Fibroblast of skin of left quadriceps (primary cell): ENCODE measurements at regions not wholly inside any gene's neighbourhood (a gene's known extent, or its start where the extent isn't known, plus 50 kb on each side); places are given as distances from the start of the nearest gene placed in this dataset.

ENCODE experiments used
- DNase-seq, 2 experiments: peaks; one replicate each; pipeline ENCODE4 v3.0.0-alpha.2; 2013; ENCODE audit warnings: low read depth in 2 of 2

DNA sequence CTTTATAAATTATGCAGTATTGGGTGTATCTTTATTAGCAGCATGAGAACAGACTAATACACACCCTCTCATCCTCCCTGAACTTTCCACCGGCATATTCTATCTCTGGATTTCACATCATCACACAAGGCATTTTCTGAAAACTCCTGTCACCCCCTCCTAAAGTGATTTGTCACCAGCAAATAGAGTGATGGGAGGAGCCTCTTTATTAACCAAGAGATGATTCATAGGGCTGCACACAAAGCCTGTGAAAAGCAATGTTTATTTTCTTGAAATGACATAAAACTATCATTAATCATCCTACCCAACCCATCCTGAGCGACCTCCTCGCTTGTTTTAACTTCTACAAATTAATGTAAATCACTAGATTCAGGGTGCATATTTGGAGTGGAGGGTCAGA is 394.7 kb upstream of the SULF2 start:
- peak; percentile 29 to 34 for DNase-seq

DNA sequence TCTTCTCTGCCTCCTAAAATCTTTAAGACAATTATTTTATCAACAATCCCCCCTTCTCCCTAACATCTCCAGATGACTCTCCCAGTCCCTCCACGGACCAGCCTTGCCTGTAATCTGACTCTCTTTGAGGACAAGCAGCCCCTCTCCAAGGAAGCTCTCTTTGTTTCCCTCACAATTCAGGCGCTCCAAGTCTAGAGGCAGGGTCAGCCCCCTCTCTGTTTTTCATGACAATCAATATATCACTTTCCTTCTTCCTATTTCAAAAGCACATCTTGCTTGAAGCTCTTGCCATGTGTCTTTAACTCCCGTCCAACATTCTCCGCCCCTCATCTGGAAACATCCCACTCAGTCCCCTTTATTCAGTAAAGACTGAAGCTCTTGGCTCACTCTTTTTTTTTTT is 393.4 kb upstream of the SULF2 start:
- DNase-seq = no peak

DNA sequence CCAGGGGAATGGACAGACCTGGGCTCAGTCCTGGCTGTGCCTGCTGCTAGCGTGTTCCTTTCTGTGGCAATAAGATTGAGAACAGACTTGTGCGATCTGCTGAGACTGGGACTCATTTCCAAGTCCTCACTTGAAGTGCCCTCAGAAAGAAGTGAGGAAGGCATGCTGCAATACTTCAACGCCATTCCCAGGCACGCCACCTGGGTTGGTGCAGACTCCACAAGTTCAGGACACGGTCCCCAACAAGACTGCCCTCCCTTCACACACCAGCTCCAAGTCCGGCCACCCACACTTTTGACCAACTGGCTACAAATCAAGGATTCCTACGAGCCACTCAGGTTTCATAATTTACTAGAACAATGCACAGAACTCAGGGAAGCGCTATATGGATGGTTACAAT is 391.8 kb upstream of the SULF2 start:
- no peak for DNase-seq

DNA sequence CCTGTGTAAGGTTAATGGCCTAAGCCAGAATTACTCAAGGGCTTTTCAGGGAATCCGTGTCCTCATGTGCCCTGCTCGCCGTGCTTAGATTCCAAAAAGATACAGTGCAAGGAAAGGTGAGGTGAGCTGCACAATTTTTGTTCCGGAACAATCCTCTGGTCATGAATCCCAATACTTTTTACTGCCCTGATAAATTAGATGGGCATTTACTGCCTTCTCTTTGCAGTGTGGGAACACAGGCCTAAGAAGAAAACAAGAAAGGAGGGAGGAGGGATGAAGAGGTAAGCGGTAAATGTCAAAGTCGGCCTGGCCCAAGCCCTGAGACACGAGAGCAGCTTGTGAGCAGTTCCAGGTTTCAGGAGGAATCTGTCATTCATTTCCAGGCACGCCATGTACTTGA is 390.9 kb upstream of the SULF2 start:
- no peak for DNase-seq

DNA sequence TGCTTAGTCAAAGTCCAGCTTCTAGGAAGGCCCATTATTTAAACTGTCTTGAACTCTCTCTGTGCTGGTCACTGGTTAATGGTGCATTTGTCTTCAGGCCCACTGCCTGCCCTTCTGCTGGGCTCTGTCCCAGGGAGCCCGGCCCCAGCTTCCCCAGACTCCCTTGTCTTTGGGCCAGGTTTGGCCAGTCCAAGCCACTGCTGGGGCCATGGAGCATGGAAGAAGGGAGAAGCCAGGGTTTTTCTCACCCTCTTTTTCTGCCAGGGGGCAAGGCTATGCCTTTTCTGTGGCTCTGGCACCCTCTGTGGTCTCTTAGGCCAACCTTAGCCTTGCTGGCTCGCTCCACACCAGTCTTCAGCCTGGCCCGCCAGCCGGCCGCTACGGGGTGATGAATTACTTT is 390.0 kb upstream of the SULF2 start:
- DNase-seq = no peak

DNA sequence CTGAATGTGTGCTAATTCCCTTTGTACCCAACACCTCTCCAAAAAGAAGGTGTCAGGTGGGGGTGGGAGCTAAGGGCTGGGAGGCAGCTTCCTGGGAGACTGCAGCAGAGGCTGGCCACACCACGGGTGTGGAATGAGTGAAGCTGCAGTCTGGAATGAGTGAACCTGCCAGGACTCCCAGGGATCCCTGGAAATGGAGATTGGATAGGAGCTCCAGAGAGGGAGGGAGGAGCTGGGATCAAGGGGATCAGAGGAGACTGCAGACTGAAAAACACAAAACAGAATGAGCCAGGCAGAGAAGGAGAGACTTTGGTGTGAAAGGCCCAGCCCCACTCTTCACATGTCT is 387.0 kb upstream of the SULF2 start:
- DNase-seq = no peak

DNA sequence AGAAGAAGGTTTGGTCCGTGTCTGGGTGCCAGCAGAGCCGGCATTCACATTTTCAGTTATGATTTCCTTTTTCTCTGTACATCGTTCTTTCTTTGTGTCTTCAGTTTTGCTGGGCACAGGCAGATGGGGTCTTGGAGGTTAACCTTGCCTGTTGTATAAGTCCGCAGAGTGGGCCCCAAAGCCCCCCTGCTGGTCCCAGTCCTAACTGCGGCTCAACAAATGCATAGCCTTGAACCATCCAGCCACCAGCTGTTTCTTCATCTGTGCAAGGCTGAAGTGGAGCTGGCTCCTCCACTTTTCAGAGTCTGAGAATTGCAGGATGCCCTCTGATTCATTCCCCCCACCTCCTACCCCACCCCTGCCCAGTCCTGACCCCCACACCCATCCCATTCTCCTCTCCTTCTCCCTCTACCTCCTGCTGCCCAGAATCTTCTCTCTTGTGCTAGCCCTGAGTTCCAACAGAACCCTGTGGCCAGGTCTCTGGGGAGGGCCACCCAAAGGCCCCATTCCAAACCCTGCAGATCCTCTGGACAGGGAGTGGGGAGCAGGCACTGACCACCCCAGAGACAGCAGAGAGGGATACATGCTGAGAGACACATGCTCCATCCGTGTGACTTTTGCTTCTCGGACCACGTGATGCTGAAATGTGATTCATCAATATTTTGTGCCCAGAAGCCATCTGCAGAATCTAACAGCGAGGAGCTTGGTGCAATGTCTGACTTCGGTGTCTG is 386.5 kb upstream of the SULF2 start:
- DNase-seq = no peak

DNA sequence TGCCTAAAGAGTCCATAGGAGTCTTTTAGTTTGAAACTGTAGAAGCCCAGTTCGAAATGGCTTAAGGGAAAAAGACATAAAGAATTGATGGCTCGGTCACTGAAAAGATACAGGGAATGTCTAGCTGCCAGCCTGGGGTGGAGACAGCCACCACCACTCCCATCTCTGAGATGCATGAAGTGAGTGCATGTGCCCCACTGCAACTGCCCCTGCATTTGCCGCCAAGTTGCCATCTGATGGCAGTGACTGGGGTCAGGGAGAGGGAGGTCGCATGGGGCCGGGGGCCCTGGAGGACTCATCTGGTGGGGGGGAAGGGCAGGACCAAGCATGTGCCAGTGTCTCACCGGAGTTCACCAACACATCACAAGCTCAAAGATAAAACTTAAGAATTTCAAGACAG is 385.8 kb upstream of the SULF2 start:
- no peak for DNase-seq

DNA sequence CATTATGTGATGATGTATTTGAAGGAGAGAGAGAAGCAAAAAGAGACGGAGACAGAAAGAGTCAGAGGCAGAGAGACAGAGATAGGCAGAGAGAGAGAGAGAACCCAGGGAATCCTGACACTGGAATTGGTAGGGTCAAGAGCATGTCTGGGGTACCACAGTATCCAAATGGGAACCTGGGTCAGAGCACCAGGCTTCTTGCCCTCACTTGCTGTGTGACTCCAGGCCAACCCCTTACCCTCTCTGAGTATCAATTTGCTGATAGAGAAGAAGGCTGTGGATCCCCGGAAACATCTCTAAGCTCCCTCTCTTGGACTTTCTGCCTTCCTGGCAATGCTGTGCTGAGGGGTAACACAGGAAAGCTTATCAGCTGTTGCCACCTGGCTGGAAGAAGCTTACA is 385.3 kb upstream of the SULF2 start:
- DNase-seq = no peak

DNA sequence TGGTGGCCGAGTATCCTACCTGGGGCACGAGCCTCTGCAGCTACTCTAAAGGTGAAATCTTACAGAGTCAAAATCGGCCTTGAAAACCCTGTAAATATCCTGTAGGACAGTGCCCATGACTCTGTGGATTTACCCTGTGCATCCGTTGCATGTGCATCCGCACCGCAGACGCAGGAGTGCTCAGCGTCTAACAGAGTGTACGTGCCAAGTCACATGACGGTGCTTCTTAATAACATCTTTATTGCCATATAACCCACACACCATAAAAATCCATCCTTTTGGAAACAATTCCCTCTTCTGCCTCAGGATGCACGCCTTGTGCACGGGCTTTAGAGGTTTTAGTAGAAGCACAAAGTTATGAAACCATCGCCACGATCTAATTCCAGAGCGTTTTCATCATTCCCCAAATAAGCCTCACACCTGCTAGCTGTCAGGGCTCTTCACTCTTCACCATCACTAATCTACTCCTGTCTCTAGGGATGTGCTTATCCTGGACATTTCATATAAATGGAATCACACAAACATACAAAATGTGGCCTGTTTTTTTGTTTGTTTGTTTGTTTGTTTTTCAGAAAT is 384.5 kb upstream of the SULF2 start:
- DNase-seq = peak; percentile 23 to 30

DNA sequence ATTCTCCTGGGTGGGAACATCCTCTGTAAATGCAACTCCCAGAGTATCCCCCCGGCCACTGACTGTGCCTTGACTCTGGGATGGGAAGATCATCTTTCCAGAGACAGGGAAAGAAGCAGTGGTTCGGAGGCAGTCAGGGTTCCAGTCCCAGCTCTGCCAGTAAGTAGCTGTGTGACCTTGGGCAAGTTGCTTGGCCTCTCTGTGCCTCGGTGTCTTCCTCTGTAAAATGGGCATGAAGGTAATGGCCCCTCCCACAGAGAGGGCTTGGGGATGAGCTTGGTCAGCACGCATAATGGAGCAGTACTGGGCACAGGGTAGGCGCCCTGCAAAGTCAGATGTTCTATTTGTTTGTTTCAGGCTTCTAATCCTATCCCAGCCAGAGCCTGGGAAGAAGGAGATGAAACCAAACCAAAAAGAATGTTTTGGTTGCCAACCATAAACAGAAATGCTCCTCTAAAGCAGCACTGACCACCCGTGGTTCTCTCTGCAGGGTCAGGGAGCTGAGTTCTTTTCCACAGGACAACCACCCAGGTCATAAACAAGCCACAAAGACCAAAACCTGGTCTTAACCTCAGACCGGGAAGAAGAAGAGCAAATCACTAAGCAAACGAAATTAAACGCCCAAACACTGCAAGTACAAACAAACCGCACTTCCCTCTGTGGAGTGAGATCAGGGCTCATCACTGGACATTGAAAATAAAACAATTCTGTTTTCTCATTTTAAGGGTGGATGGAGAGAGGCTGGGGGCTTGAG is 381.0 kb upstream of the SULF2 start:
- DNase-seq = no peak

DNA sequence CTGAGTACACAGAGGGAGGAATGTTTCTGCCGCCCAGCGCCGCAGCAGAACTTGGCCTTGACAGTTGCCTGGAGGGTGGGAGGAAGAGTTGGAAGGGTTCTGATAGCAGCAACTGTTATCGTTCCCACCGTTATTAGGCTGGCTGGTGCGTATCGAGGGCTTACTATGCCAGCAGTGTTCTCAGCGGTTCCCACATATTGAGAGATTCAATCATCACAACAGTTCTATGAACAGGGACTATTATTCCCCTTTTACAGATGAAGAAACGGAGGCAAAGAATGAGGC is 380.1 kb upstream of the SULF2 start:
- DNase-seq = no peak

DNA sequence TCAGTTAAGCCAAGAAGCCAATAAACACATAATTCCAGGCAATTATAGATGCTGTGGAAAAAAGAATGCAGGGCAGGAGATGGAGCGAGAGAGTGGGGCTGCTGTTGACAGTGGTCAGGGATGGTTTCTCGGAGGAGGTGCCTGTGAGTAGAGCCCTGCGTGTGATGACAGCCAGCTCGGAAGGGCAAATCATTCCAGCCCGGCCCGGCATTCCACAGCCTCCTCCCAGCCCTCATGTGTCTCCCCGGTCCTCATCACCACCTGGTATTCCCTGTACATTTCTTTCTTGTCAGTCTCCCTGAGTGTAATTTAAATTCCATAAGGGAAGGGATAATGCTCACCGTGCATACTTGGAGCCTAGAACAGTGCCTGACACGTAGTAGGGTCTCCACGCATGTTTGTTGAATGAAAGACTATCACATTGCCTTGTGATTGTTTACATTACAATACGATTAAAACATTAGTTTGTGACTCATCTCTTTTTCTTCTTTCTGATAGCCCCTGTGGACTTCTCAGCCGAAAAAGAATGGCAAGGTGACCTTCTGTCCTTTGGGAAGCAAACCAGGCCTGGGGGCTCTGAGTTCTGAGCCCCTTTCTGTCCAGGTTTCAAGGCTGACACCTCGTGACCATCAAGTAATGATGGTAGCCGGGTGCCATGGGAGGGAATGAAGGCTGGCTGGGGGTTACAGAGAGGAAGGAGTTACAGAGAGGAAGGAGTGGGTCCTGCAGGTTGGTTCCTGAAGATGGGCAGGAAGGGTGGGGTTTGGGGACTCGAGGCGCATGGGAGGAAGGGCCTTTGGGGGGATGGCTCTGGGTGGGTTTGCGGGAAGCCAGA is 379.5 kb upstream of the SULF2 start:
- DNase-seq = no peak

DNA sequence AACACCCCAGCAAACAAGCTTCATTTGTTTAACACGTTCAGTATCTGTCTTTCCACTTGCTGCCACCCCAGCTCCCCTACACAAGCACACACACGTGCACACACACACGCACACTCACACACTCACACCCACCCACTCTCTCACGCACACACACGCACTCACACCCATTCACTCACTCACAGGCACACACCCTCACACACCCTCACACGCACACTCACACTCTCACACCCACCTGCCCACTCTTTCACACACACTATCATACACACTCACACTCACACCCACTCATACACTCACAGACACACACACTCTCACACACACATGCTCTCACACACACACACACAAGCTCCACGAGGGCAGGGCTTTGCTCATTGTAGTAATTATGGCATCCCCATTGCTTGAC is 378.8 kb upstream of the SULF2 start:
- DNase-seq = no peak

DNA sequence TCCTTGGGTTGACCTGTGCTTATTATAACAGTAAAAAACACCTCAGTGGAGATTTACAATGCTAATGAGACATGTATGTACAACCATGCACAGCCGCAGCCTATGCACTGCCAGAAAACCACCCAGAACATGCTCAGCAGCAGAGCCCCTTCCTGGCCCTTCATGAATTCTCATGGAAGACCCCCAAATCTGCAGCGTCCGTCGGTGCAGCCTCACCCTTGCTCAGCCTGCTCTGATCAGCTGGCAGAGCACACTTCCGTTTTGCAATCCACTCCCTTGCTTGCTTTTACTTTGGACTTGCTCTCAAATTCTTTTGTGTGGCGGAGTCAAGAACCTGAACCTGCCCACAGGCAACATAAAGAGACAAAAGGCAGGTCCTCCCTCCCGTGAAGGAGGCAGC is 378.2 kb upstream of the SULF2 start:
- no peak for DNase-seq

DNA sequence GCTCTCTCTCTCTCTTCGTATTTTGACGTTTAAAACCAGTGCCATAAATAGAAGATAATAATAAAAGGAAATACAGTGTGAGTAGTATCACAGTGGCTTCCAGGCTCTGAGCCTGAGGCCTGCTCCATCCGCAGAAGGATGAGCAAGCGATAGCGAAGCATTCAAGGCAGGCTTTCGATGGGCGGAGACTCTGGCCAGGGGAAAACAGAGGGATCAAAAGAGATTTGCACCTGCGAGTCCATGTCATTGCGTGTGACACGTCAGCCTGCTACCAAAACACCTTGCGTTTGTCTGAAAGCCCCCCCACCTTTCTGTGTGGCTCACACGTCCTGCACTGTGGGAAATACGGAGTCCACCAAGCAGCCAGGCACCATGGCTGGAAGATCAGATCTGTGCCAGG is 377.3 kb upstream of the SULF2 start:
- DNase-seq = no peak

DNA sequence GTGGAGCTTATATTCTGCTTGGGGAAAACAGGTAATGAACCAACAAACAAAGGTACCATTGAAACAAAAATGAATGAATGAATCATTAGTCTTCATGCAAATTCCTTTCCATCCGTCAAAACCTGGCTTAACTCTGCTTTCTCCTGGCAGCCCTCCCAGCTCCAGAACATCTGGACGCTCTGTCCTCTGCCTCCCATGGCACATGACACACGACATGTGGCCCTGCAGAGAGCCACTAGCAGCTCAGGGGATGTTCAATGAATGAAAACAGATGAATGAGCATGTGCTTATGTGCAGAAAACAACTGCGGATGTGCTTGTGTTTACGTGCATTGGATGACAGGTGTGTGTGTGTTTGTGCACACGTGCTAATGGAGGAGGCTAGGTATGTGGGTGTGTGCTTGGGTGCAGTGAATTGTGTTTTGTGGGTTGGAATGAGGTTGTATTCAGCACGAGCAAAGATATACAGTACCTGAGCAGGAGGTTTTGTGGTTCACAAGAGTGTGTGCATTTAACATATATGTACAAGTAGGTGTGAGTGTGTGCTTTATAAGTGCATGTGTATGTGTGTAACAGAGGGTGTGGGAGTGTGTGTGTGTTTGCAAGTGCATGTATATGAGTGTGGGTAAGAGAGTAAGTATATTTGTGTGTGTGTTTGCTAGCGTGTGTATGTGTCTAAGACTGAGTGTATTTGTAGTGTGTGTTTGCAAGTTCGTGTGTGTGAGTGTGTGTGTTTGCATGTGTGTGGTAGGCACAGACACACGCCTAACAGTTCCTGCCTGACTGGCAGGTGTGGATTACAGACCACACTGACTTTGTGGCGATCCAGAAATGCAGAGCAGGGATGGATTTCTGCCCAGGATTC is 374.1 kb upstream of the SULF2 start:
- no peak for DNase-seq

DNA sequence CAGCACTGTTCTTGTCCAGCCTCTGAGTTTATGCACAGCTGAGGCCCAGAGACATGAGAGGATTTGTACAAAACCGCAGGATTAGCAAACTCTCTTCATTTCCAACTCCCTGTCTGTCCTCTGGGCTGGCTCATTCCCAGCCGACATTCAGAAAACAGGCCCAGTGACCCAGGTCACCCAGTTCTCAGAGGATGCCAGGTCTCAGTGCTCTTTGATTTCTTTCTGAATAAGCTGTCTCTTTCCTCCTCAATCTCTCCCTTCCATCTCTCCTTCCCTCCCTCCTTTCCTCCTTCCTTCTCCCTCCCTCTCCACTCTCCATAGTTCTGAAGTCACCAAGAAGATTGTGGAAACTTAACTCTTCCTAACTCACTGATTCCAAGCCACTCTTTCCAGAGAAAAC is 372.7 kb upstream of the SULF2 start:
- DNase-seq = no peak

DNA sequence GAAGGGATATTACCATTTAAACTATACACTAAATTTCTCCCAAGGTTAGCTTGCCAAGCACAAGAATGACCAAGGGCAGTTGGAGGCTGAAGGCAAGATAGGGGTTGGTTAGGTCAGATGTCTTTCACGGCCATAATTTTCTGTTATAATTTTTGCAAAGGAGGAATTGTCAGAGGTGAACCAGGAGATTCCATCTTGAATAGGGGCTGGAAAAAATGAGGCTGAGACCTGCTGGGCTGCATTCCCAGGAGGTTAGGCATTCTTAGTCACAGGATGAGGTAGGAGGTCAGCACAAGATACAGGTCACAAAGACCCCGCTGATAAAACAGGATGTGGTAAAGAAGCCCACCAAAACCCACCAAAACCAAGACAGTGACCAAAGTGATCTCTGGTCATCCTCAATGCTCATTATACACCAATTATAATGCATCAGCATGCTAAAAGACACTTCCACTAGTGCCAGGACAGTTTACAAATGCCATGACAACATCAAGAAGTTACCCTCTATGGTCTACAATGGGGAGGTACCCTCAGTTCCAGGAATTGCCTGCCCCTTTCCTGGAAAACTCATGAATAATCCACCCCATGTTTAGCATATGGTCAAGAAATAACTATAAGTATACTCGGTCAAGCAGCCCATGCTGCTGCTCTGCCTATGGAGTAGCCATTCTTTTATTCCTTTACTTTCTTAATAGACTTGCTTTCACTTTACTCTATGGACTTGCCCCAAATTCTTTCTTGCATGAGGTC is 371.8 kb upstream of the SULF2 start:
- DNase-seq = no peak

DNA sequence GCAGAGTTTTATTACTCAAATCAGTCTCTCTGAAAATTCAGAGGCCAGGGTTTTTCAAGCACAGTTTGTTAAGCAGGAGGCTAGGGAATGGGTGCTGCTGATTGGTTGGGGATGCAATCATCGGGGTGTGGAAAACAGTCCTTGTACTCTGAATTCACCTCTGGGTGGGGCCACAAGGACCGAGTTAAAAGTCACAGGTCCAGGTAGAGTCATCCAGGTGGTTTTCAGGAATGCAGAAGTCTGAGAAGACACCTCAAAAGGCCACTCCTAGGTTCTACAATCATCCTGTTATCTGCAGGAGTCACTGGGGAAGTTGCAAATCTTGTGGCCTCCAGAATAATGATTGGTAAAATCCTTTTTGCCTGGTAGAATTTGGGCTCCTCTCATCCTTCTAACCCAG is 371.2 kb upstream of the SULF2 start:
- no peak for DNase-seq

DNA sequence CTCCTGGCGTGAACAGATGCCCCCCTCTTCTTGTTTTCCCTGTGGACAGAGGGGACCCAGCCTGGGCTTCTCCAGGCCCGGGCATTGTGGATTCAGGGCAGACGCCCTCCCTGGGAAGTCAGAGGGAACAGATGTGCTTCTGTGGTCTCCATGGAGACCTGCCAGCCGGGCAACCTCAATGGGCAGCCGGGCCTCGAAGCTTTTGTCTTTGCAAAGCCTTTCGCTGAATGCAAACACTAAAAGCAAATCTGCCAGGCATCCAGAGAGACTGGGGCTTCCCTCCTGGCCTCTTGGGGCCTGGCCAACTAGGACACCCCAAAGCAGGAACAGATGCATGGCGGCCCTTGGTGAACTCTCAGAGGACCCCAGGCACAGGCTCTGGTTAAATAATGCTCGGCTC is 370.0 kb upstream of the SULF2 start:
- DNase-seq = no peak
